A549 (cell line): ENCODE measurements at regions not wholly inside any gene's neighbourhood (a gene's known extent, or its start where the extent isn't known, plus 50 kb on each side); places are given as distances from the start of the nearest gene placed in this dataset.
A peak's percentile ranks its signal among the peaks of the same experiment; 100 is the strongest.

Experiments used
- ATAC-seq, 2 experiments: fragments of 200-7000 bp in 1 of 2; fragments of >200 bp in 1 of 2; cut with Nextera tagmentation in 1 of 2; cut with Tn5 transposase in 1 of 2; 3 replicates each; pipeline versions ENCODE4 v1.8.0 to v1.9.1; 2018 to 2020; ENCODE audit warnings: mild to moderate bottlenecking in 1 of 2, moderate library complexity in 1 of 2
- CTCF ChIA-PET: fragments of 300-600 bp; sonication (Branson Sonifier 250); formaldehyde crosslinking; extraction: SDS; loops from one replicate; lab custom pipeline; 2021; ENCODE audit warnings: antibody characterized with exemption, inconsistent platforms; lab: Yijun Ruan, JAX
- POLR2A ChIA-PET: fragments of 350-600 bp; formaldehyde crosslinking; extraction: SDS; loops from one replicate; lab custom pipeline; 2021; ENCODE audit warnings: antibody characterized with exemption, inconsistent platforms; lab: Yijun Ruan, JAX
- DNase-seq, 2 experiments: peaks; one replicate each; pipeline versions ENCODE4 v3.0.0 to v3.0.0-alpha.2; 2011 to 2016; ENCODE audit warnings: low read depth in 1 of 2, low spot score in 1 of 2
- FAIRE-seq: peaks from 2 replicates; lab custom pipeline; 2011; peaks lifted over from hg19 to GRCh38; lab: Jason Lieb, UNC
- H3K27ac ChIP-seq, 2 experiments: fragments of >200 bp; sonication (Bioruptor Twin); formaldehyde crosslinking; 3 replicates each; pipeline ENCODE4 v1.5.1; 2016 to 2017
- H3K4me1 ChIP-seq: fragments of >200 bp; sonication (Bioruptor Twin); formaldehyde crosslinking; 3 replicates; pipeline ENCODE4 v1.6.1; 2016
- H3K4me2 ChIP-seq: fragments of >200 bp; sonication (Bioruptor Twin); formaldehyde crosslinking; 3 replicates; pipeline ENCODE4 v1.6.1; 2016
- H3K4me3 ChIP-seq: fragments of >200 bp; sonication (Bioruptor Twin); formaldehyde crosslinking; 3 replicates; pipeline ENCODE4 v1.5.1; 2016
- H3K9me3 ChIP-seq: fragments of >200 bp; sonication (Bioruptor Twin); formaldehyde crosslinking; 3 replicates; pipeline ENCODE4 v1.6.1; 2016
- BCL3 ChIP-seq: fragments of >200 bp; sonication (Bioruptor Twin); formaldehyde crosslinking; IDR thresholded peaks from 3 replicates; pipeline ENCODE4 v1.6.1; 2016
- CTCF ChIP-seq: fragments of >200 bp; sonication (Bioruptor Twin); formaldehyde crosslinking; IDR thresholded peaks from 3 replicates; pipeline ENCODE4 v1.5.1; 2016
- E2F6 ChIP-seq: IDR thresholded peaks from 2 replicates; pipeline ENCODE4 v1.6.1; 2012; ENCODE audit warnings: low read depth, borderline replicate concordance
- EHMT2 ChIP-seq: fragments of 200-600 bp; sonication (generic); IDR thresholded peaks from 2 replicates; pipeline ENCODE4 v1.6.1; 2016; ENCODE audit warnings: antibody characterized with exemption, low read depth, mild to moderate bottlenecking, moderate library complexity
- EP300 ChIP-seq, 2 experiments: fragments of >200 bp; sonication (Bioruptor Twin); formaldehyde crosslinking; IDR thresholded peaks; 2 replicates in 1 of 2; 3 replicates in 1 of 2; pipeline ENCODE4 v1.6.1; 2016 to 2017
- ESRRA ChIP-seq: fragments of 150-350 bp; IDR thresholded peaks from 2 replicates; pipeline ENCODE4 v1.6.1; 2014; ENCODE audit warnings: mild to moderate bottlenecking, low read length, borderline replicate concordance
- FOXS1 ChIP-seq: fragments of 250-450 bp; sonication (Bioruptor Pico); IDR thresholded peaks from 2 replicates; pipeline ENCODE4 v1.5.0; 2020; ENCODE audit warnings: mild to moderate bottlenecking, moderate library complexity
- HES2 ChIP-seq: fragments of >200 bp; sonication (Bioruptor Twin); formaldehyde crosslinking; IDR thresholded peaks from 2 replicates; pipeline ENCODE4 v1.6.1; 2016
- HOXA7 ChIP-seq: fragments of 250-450 bp; sonication (Bioruptor Pico); IDR thresholded peaks from 2 replicates; pipeline ENCODE4 v1.5.0; 2020; ENCODE audit warnings: mild to moderate bottlenecking, moderate library complexity
- JUN ChIP-seq, 2 experiments: fragments of >200 bp; sonication (Bioruptor Twin); formaldehyde crosslinking; IDR thresholded peaks; 2 replicates in 1 of 2; 3 replicates in 1 of 2; pipeline ENCODE4 v1.6.1; 2016 to 2017
- KDM5A ChIP-seq: fragments of 200-600 bp; sonication (generic); IDR thresholded peaks from 2 replicates; pipeline ENCODE4 v1.6.1; 2016; ENCODE audit warnings: antibody characterized with exemption, mild to moderate bottlenecking
- MAX ChIP-seq: IDR thresholded peaks from 2 replicates; pipeline ENCODE4 v1.6.1; 2012
- NFE2L2 ChIP-seq: fragments of 150-350 bp; conservative IDR thresholded peaks from 2 replicates; pipeline ENCODE4 v1.6.1; 2014; ENCODE audit warnings: low read length
- NR3C1 ChIP-seq: fragments of >200 bp; sonication (Bioruptor Twin); formaldehyde crosslinking; IDR thresholded peaks from 3 replicates; pipeline ENCODE4 v1.6.1; 2017
- POLR2A ChIP-seq: IDR thresholded peaks from 2 replicates; pipeline ENCODE4 v1.6.1; 2012; ENCODE audit warnings: mild to moderate bottlenecking, low read length
- RAD21 ChIP-seq, 2 experiments: fragments of >200 bp in 1 of 2; sonication (Bioruptor Twin) in 1 of 2; formaldehyde crosslinking in 1 of 2; IDR thresholded peaks in 1 of 2; conservative IDR thresholded peaks in 1 of 2; 2 replicates in 1 of 2; 3 replicates in 1 of 2; pipeline ENCODE4 v1.6.1; 2012 to 2018; ENCODE audit warnings: inconsistent platforms in 1 of 2
- RARB ChIP-seq: fragments of 250-450 bp; sonication (Bioruptor Pico); IDR thresholded peaks from 2 replicates; pipeline ENCODE4 v1.8.0; 2021; ENCODE audit warnings: mild to moderate bottlenecking, moderate library complexity
- RFX5 ChIP-seq: fragments of 450-650 bp; IDR thresholded peaks from 2 replicates; pipeline ENCODE4 v1.7.1; 2014; ENCODE audit warnings: antibody characterized with exemption, mild to moderate bottlenecking, moderate library complexity
- RNF2 ChIP-seq: fragments of 200-600 bp; sonication (generic); IDR thresholded peaks from 2 replicates; pipeline ENCODE4 v1.6.1; 2016; ENCODE audit warnings: low read depth, mild to moderate bottlenecking, antibody characterized with exemption, moderate library complexity, borderline replicate concordance
- TFCP2L1 ChIP-seq: fragments of 250-450 bp; sonication (Bioruptor Pico); IDR thresholded peaks from 2 replicates; pipeline ENCODE4 v1.5.0; 2021; ENCODE audit warnings: mild to moderate bottlenecking
- TP53 ChIP-seq: fragments of 250-450 bp; sonication (Bioruptor Pico); IDR thresholded peaks from 2 replicates; pipeline ENCODE4 v1.5.0; 2021; ENCODE audit warnings: mild to moderate bottlenecking, moderate library complexity
- USF2 ChIP-seq: fragments of 450-650 bp; IDR thresholded peaks from 2 replicates; pipeline ENCODE4 v1.6.1; 2014; ENCODE audit warnings: antibody characterized with exemption
- ZFP36 ChIP-seq: fragments of 450-650 bp; IDR thresholded peaks from 2 replicates; pipeline ENCODE4 v1.6.1; 2014; ENCODE audit warnings: borderline replicate concordance; ENCODE audit not compliant: partially characterized antibody
- WGBS: methylation state at CpG from one replicate; pipeline ENCODE4 v1.1.6; 2017; ENCODE audit errors: missing lambda C conversion rate; 5-methylcytosine and 5-hydroxymethylcytosine counted together

- H3K4me2 ChIP-seq: no peak overlapping the region
- CTCF ChIA-PET: interaction anchor here (0.9 to 10.6 kb wide), 3 partner anchors 9 to 31 kb away, joined by 3 to 128 read pairs (median 3); no protein-coding TSS in a partner anchor
- no peak for TF ChIP-seq HOXA7 (CRISPR knock-in tag)
- TF ChIP-seq EHMT2: no peak
- no peak for TF ChIP-seq JUN (IDR thresholded peaks at IDR 0.05)
- TF ChIP-seq BCL3: no peak
- TF ChIP-seq, all 56 proteins: peak for 0
- Histone ChIP-seq H3K4me1 (peaks cover 28% of the 10 kb centered on the region), H3K9me3 (peaks cover 45% of the 10 kb centered on the region), H3K27ac (peak overlapping the region in 1 of 2 experiments; percentile 59; a peak in 3 of 6 replicates), H3K4me3 (no peak overlapping the region)
- ATAC-seq: no peak
- DNase-seq: no peak
- POLR2A ChIA-PET: no interaction called here
- 89% methylated on average over 7 of the region's 7 CpGs for WGBS
- no peak for FAIRE-seq
These were observed 129.7 kb upstream of the SMAD3 start for GRCh38 chr15:66935688-66936087.

GRCh38 chr15:66936109-66936860 is 129.1 kb upstream of the SMAD3 start:
- peaks cover 45% of the 10 kb centered on the region for H3K9me3 ChIP-seq
- ChIA-PET POLR2A (no interaction called here), CTCF (interaction anchor here (0.9 to 10.6 kb wide), 3 partner anchors 8 to 32 kb away, joined by 3 to 128 read pairs (median 3); no protein-coding TSS in a partner anchor)
- H3K4me1 ChIP-seq: peaks cover 25% of the 10 kb centered on the region
- TF ChIP-seq CTCF (no peak), FOXS1 (no peak), RARB (no peak), KDM5A (no peak), NR3C1 (no peak), HES2 (no peak), ZFP36 (no peak), EP300 (IDR thresholded peaks at IDR 0.05) (no peak), POLR2A (no peak), RFX5 (no peak), TP53 (CRISPR knock-in tag) (no peak), ESRRA (no peak), RAD21 (conservative IDR thresholded peaks at IDR 0.05 in 1 of 2, IDR thresholded peaks at IDR 0.05 in 1 of 2) (no peak), TFCP2L1 (CRISPR knock-in tag) (no peak), MAX (no peak), NFE2L2 (no peak), RNF2 (no peak), E2F6 (no peak), USF2 (no peak)
- WGBS: 93% methylated on average over 25 of the region's 25 CpGs
- no peak overlapping the region for H3K4me3 ChIP-seq
- H3K27ac ChIP-seq: peak overlapping the region in 1 of 2 experiments; percentile 59; a peak in 3 of 6 replicates
- FAIRE-seq (no peak), ATAC-seq (no peak), DNase-seq (no peak)
- H3K4me2 ChIP-seq: no peak overlapping the region
